Activated naive CD8-positive, alpha-beta T cell treated with anti-CD3 and anti-CD28 coated beads for 36 hours (primary cell): ENCODE measurements at regions not wholly inside any gene's neighbourhood (a gene's known extent, or its start where the extent isn't known, plus 50 kb on each side); places are given as distances from the start of the nearest gene placed in this dataset.

Experiments used
- DNase-seq: peaks from one replicate; pipeline ENCODE4 v3.0.0; 2021
- H3K27ac Mint-ChIP-seq: one replicate; pipeline ENCODE4 v1.8.0; 2022; ENCODE audit warnings: mild to moderate bottlenecking, moderate library complexity, mixed read lengths
- H3K27me3 Mint-ChIP-seq: one replicate; pipeline ENCODE4 v1.8.0; 2022; ENCODE audit warnings: mild to moderate bottlenecking, mixed read lengths
- H3K36me3 Mint-ChIP-seq: one replicate; pipeline ENCODE4 v1.8.0; 2021; ENCODE audit warnings: mild to moderate bottlenecking, mixed read lengths
- H3K4me1 Mint-ChIP-seq: one replicate; pipeline ENCODE4 v1.8.0; 2021; ENCODE audit warnings: mixed read lengths
- H3K4me3 Mint-ChIP-seq: one replicate; pipeline ENCODE4 v1.8.0; 2022; ENCODE audit warnings: mild to moderate bottlenecking, moderate library complexity, mixed read lengths
- H3K9me3 Mint-ChIP-seq: one replicate; pipeline ENCODE4 v1.8.0; 2022; ENCODE audit warnings: mixed read lengths

- DNase-seq: no peak
- Mint-ChIP-seq H3K9me3 (no peaks in the 10 kb centered on the region), H3K4me3 (no peak overlapping the region), H3K36me3 (no peaks in the 10 kb centered on the region), H3K4me1 (no peaks in the 10 kb centered on the region), H3K27ac (no peak overlapping the region), H3K27me3 (peaks cover 18% of the 10 kb centered on the region)
These were observed 72.4 kb upstream of the BTBD3 start for GRCh38 chr20:11845340-11845739.

- Mint-ChIP-seq H3K4me3 (no peak overlapping the region), H3K9me3 (no peaks in the 10 kb centered on the region), H3K36me3 (no peaks in the 10 kb centered on the region), H3K27ac (no peak overlapping the region), H3K27me3 (peaks cover 18% of the 10 kb centered on the region), H3K4me1 (no peaks in the 10 kb centered on the region)
- DNase-seq: no peak
These were observed 71.6 kb upstream of the BTBD3 start for GRCh38 chr20:11846131-11846530.

GRCh38 chr20:11847827-11848226, 69.9 kb upstream of the BTBD3 start:
- no peak for DNase-seq
- no peaks in the 10 kb centered on the region for H3K9me3 Mint-ChIP-seq
- no peaks in the 10 kb centered on the region for H3K36me3 Mint-ChIP-seq
- no peaks in the 10 kb centered on the region for H3K4me1 Mint-ChIP-seq
- no peak overlapping the region for H3K27ac Mint-ChIP-seq
- no peak overlapping the region for H3K4me3 Mint-ChIP-seq
- H3K27me3 Mint-ChIP-seq: peaks cover 18% of the 10 kb centered on the region

GRCh38 chr20:11849270-11849915, 68.3 kb upstream of the BTBD3 start:
- H3K27ac Mint-ChIP-seq: no peak overlapping the region
- no peaks in the 10 kb centered on the region for H3K4me1 Mint-ChIP-seq
- H3K36me3 Mint-ChIP-seq: no peaks in the 10 kb centered on the region
- H3K27me3 Mint-ChIP-seq: peaks cover 13% of the 10 kb centered on the region
- no peaks in the 10 kb centered on the region for H3K9me3 Mint-ChIP-seq
- no peak overlapping the region for H3K4me3 Mint-ChIP-seq
- no peak for DNase-seq

GRCh38 chr20:11849976-11850670, 67.6 kb upstream of the BTBD3 start:
- no peak overlapping the region for H3K27ac Mint-ChIP-seq
- H3K9me3 Mint-ChIP-seq: no peaks in the 10 kb centered on the region
- no peaks in the 10 kb centered on the region for H3K36me3 Mint-ChIP-seq
- no peaks in the 10 kb centered on the region for H3K4me1 Mint-ChIP-seq
- no peak for DNase-seq
- no peak overlapping the region for H3K4me3 Mint-ChIP-seq
- peaks cover 13% of the 10 kb centered on the region for H3K27me3 Mint-ChIP-seq

- DNase-seq: no peak
- peaks cover 5% of the 10 kb centered on the region for H3K9me3 Mint-ChIP-seq
- no peaks in the 10 kb centered on the region for H3K4me1 Mint-ChIP-seq
- H3K27me3 Mint-ChIP-seq: peaks cover 13% of the 10 kb centered on the region
- no peak overlapping the region for H3K27ac Mint-ChIP-seq
- no peak overlapping the region for H3K4me3 Mint-ChIP-seq
- H3K36me3 Mint-ChIP-seq: no peaks in the 10 kb centered on the region
These were observed 66.8 kb upstream of the BTBD3 start for GRCh38 chr20:11850901-11851300.

- no peak for DNase-seq
- no peak overlapping the region for H3K27ac Mint-ChIP-seq
- H3K9me3 Mint-ChIP-seq: peaks cover 5% of the 10 kb centered on the region
- H3K27me3 Mint-ChIP-seq: peaks cover 9% of the 10 kb centered on the region
- no peak overlapping the region for H3K4me3 Mint-ChIP-seq
- H3K4me1 Mint-ChIP-seq: no peaks in the 10 kb centered on the region
- H3K36me3 Mint-ChIP-seq: no peaks in the 10 kb centered on the region
These were observed 66.0 kb upstream of the BTBD3 start for GRCh38 chr20:11851646-11852045.

- no peaks in the 10 kb centered on the region for H3K36me3 Mint-ChIP-seq
- no peaks in the 10 kb centered on the region for H3K4me1 Mint-ChIP-seq
These were observed 65.5 kb upstream of the BTBD3 start for GRCh38 chr20:11852189-11852588.

GRCh38 chr20:11852811-11853210, 64.9 kb upstream of the BTBD3 start:
- Mint-ChIP-seq H3K27ac (no peak overlapping the region), H3K4me1 (no peaks in the 10 kb centered on the region), H3K27me3 (peaks cover 4% of the 10 kb centered on the region), H3K9me3 (peaks cover 5% of the 10 kb centered on the region), H3K36me3 (no peaks in the 10 kb centered on the region), H3K4me3 (no peak overlapping the region)
- no peak for DNase-seq

More at GRCh38 chr20:11852189-11852588, 65.5 kb upstream of the BTBD3 start:
- peaks cover 7% of the 10 kb centered on the region for H3K27me3 Mint-ChIP-seq
- H3K9me3 Mint-ChIP-seq: peaks cover 5% of the 10 kb centered on the region
- DNase-seq: no peak
- H3K27ac Mint-ChIP-seq: no peak overlapping the region
- H3K4me3 Mint-ChIP-seq: no peak overlapping the region

GRCh38 chr20:11853359-11853758, 64.3 kb upstream of the BTBD3 start:
- no peak overlapping the region for H3K27ac Mint-ChIP-seq
- peaks cover 5% of the 10 kb centered on the region for H3K9me3 Mint-ChIP-seq
- no peak overlapping the region for H3K4me3 Mint-ChIP-seq
- H3K27me3 Mint-ChIP-seq: peaks cover 4% of the 10 kb centered on the region
- no peaks in the 10 kb centered on the region for H3K36me3 Mint-ChIP-seq
- H3K4me1 Mint-ChIP-seq: no peaks in the 10 kb centered on the region
- DNase-seq: no peak

- H3K4me3 Mint-ChIP-seq: no peak overlapping the region
- H3K27me3 Mint-ChIP-seq: peaks cover 5% of the 10 kb centered on the region
- no peaks in the 10 kb centered on the region for H3K36me3 Mint-ChIP-seq
- no peak overlapping the region for H3K27ac Mint-ChIP-seq
- no peaks in the 10 kb centered on the region for H3K9me3 Mint-ChIP-seq
- H3K4me1 Mint-ChIP-seq: no peaks in the 10 kb centered on the region
- no peak for DNase-seq
These were observed 56.2 kb upstream of the BTBD3 start for GRCh38 chr20:11861479-11861878.

GRCh38 chr20:11867291-11867919, 50.3 kb upstream of the BTBD3 start:
- H3K9me3 Mint-ChIP-seq: peaks cover 3% of the 10 kb centered on the region

More at GRCh38 chr20:11867291-11867919, 50.3 kb upstream of the BTBD3 start:
- H3K36me3 Mint-ChIP-seq: no peaks in the 10 kb centered on the region
- H3K27me3 Mint-ChIP-seq: peaks cover 4% of the 10 kb centered on the region
- H3K4me3 Mint-ChIP-seq: no peak overlapping the region
- no peaks in the 10 kb centered on the region for H3K4me1 Mint-ChIP-seq
- DNase-seq: no peak
- H3K27ac Mint-ChIP-seq: no peak overlapping the region
